Spleen (tissue), 7 donors: ENCODE measurements at regions not wholly inside any gene's neighbourhood (a gene's known extent, or its start where the extent isn't known, plus 50 kb on each side); places are given as distances from the start of the nearest gene placed in this dataset.

Experiments used
- POLR2A ChIP-seq, 3 donors: fragments of 450-650 bp; IDR thresholded peaks; one replicate each; pipeline ENCODE4 v1.5.1; 2017; ENCODE audit warnings: antibody characterized with exemption in 3 of 3, mild to moderate bottlenecking in 1 of 3
- POLR2AphosphoS5 ChIP-seq, 3 donors: sonication (generic); formaldehyde crosslinking; IDR thresholded peaks; one replicate each; pipeline ENCODE4 v1.5.1; 2017; ENCODE audit warnings: antibody characterized with exemption in 3 of 3
- TF ChIP-seq, protein P1 (sequence below), 11 experiments: fragments of 200-600 bp in 7 of 11; fragments of 450-650 bp in 4 of 11; sonication (generic) in 4 of 11; IDR thresholded peaks in 8 of 11; conservative IDR thresholded peaks in 3 of 11; 1 replicate in 7 of 11; 2 replicates in 4 of 11; pipeline versions ENCODE4 v1.4.0 to v1.8.0; 2016 to 2021; ENCODE audit warnings: antibody characterized with exemption in 11 of 11, inconsistent platforms in 4 of 11, mild to moderate bottlenecking in 1 of 11
- donor health status: DM: no; HTN: no; CAD: no; lungs with moderate emphysema.
- donor health status: DM: no; HTN: no; CAD: no.
- donor health status: DM: no; HTN: no; CAD: no.

DNA sequence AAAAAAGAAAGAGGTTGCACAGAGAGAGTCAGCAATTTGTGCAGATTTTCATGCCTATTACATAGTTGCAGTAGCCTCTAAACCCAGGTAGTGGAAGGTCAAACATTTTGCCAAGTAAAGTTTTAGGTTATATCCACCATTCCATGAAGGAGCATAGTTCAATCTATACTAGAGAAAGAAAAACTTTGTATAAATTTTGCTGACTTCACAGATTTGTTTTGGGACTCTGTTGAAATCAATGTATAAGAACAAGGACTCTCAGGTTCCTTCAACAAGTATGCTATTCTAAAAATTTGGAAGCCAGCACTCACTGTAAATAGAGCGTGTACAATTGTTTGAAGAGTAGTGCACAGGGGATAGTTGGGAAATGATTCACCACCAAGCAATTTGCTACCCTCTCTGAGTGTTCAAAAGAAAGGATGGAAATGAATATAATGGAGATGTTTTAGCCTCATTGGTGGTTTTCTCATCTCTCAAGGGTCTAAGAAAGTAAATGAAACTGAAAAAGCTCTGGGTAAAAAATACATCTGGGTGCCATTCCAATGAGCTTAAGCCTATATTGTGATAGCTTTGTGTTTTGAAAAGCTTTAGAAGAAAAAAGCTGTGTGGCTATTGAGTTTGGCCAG lies 508.4 kb upstream of the LUZP2 start:
- TF ChIP-seq, protein P1, sequence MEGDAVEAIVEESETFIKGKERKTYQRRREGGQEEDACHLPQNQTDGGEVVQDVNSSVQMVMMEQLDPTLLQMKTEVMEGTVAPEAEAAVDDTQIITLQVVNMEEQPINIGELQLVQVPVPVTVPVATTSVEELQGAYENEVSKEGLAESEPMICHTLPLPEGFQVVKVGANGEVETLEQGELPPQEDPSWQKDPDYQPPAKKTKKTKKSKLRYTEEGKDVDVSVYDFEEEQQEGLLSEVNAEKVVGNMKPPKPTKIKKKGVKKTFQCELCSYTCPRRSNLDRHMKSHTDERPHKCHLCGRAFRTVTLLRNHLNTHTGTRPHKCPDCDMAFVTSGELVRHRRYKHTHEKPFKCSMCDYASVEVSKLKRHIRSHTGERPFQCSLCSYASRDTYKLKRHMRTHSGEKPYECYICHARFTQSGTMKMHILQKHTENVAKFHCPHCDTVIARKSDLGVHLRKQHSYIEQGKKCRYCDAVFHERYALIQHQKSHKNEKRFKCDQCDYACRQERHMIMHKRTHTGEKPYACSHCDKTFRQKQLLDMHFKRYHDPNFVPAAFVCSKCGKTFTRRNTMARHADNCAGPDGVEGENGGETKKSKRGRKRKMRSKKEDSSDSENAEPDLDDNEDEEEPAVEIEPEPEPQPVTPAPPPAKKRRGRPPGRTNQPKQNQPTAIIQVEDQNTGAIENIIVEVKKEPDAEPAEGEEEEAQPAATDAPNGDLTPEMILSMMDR (IDR thresholded peaks at IDR 0.05 in 8 of 11, conservative IDR thresholded peaks at IDR 0.05 in 3 of 11), result no peak
- TF ChIP-seq POLR2AphosphoS5 (IDR thresholded peaks at IDR 0.05) (no peak), POLR2A (IDR thresholded peaks at IDR 0.05) (no peak)
